ENCODE measurements at regions not wholly inside any gene's neighbourhood (a gene's known extent, or its start where the extent isn't known, plus 50 kb on each side); places are given as distances from the start of the nearest gene placed in this dataset.

DNA sequence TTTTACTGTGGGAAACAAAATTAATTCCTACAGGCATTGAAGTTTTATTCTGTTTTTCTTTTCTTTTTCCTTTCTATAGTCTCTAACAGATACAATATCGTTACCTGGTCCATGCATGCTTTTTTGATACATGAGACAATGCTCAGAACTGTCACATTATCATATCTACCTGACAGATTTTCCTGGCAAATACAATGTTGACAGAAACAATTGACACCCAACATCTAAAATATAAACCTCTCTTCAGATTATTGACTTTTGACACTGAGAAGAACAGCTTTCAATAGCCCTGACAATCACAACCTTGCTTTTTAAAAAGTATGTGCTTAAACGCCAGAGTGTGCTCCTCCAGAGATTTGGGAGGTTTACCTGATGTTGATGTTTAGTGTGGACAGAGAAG, 2334.6 kb upstream of the WWC1 start:
- POLR2A ChIA-PET = no interaction called here
- TF ChIP-seq, protein P1, sequence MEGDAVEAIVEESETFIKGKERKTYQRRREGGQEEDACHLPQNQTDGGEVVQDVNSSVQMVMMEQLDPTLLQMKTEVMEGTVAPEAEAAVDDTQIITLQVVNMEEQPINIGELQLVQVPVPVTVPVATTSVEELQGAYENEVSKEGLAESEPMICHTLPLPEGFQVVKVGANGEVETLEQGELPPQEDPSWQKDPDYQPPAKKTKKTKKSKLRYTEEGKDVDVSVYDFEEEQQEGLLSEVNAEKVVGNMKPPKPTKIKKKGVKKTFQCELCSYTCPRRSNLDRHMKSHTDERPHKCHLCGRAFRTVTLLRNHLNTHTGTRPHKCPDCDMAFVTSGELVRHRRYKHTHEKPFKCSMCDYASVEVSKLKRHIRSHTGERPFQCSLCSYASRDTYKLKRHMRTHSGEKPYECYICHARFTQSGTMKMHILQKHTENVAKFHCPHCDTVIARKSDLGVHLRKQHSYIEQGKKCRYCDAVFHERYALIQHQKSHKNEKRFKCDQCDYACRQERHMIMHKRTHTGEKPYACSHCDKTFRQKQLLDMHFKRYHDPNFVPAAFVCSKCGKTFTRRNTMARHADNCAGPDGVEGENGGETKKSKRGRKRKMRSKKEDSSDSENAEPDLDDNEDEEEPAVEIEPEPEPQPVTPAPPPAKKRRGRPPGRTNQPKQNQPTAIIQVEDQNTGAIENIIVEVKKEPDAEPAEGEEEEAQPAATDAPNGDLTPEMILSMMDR (IDR thresholded peaks at IDR 0.05; ENCODE audit: control extremely low read depth, extremely low read depth, low read depth, missing control alignments) = no peak
- CTCF ChIA-PET = no interaction called here
- DNase-seq (ENCODE audit: extremely low spot score) = no peak

DNA sequence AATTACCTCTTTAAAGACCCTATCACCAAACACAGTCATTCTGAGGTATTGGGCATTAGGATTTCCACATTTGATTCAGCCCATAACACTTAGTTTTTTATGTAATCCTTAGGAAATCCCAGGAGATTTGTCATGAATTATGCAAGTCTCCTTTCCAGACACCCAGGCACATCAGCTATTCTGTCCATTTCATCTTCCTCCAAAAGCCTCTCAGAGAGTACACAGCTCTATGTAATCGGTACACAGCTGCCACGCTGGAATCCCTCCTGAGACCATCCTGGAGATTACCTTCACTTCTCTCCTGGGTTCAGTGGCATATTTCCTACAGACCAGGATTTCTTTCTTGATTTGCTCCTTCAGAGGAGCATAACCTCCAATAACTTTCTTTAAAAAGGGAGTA, 2309.8 kb upstream of the WWC1 start:
- ChIA-PET CTCF (no interaction called here), POLR2A (no interaction called here)
- no peak for DNase-seq (ENCODE audit: extremely low spot score)
- TF ChIP-seq, protein P1 (IDR thresholded peaks at IDR 0.05; ENCODE audit: control extremely low read depth, extremely low read depth, low read depth, missing control alignments) = no peak

DNA sequence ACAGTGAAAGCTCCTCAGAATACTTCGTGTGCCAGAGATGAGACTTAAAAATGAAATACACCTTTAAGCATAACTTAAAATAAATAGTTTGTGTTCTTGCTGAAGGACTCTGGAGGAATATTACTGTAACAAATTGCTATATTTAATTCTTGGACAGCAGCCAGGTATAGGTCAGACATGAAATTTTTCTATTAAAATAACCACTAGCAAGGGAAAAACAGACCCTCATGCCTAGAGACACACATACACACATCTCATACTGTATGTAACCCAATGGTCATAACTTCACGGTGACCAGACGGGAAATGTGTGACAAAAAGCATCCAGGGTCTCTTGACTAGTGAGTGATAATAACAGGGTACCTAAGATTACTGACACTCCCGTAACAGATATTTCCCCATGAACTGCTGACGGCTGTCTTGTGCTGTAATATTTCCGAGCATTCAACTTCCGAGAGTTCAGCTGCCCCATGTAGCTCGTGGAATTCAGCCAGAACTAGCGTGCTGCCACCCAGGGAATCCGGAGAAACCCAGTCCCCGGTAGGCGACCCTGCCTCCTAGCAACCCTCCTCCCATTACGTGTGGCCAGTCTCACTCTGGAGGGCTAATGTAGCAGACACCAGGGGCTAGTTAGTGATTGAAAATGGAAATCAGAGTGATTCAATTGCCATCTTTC, 2295.1 kb upstream of the WWC1 start:
- TF ChIP-seq, protein P1 (IDR thresholded peaks at IDR 0.05; ENCODE audit: control extremely low read depth, extremely low read depth, low read depth, missing control alignments) = no peak
- POLR2A ChIA-PET = no interaction called here

DNA sequence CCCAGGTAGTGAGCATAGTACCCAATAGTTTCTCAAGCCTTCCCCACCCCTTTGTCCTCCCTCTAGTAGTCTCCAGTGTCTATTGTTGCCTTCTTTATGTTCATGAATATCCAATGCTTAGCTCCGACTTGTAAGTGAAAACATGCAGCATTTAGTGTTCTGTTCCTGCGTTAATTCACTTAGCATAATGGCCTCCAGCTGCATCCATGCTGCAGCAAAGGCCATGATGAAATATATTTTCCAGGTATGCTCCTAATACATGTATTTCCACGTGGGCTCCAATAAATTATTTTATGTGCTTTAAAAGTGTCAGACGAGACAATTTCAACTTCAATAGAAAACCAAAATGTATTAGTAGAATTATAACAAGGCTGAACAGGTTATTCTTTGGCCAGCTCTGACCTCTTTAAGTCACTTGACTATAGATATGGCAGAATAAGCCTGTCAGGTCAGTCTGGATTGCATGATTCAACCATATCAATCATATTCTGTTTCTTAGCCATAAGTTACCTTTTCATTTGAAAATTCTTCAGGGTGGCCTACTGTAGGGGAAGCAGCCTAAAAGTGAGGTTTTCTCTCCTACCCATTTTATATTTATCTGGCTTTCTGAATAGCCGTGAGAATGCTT, 2291.6 kb upstream of the WWC1 start:
- CTCF ChIA-PET = interaction anchor here (1.8 kb wide), 1 partner anchor 10 kb away, joined by 4 read pairs; no protein-coding TSS in a partner anchor

More for the DNA sequence above, 2295.1 kb upstream of the WWC1 start:
- DNase-seq (ENCODE audit: extremely low spot score) = no peak
- CTCF ChIA-PET = no interaction called here

DNA sequence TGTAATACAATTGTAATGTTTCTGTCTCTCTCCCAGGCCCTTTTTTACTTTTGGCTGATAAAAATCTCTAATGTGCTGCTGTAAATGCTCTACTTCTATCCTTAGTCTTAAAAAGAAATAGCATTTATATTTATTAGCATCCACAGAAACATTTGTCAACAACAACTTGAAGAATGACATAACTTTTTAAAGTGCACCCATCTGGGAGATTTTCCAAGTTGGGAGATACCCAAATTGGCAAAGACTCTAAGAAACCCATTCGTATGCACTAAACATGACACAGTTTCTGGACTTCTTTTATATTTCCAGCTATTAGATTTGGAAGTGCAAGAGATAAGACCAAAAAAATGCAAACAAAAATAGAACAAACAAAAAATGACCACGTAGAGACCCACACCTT, 2287.4 kb upstream of the WWC1 start:
- no peak for DNase-seq (ENCODE audit: extremely low spot score)
- CTCF ChIA-PET = no interaction called here
- TF ChIP-seq, protein P1 (IDR thresholded peaks at IDR 0.05; ENCODE audit: control extremely low read depth, extremely low read depth, low read depth, missing control alignments) = no peak
- POLR2A ChIA-PET = no interaction called here

More for the DNA sequence above, 2291.6 kb upstream of the WWC1 start:
- no peak for DNase-seq (ENCODE audit: extremely low spot score)
- TF ChIP-seq, protein P1 (IDR thresholded peaks at IDR 0.05; ENCODE audit: control extremely low read depth, extremely low read depth, low read depth, missing control alignments) = no peak
- POLR2A ChIA-PET = no interaction called here

DNA sequence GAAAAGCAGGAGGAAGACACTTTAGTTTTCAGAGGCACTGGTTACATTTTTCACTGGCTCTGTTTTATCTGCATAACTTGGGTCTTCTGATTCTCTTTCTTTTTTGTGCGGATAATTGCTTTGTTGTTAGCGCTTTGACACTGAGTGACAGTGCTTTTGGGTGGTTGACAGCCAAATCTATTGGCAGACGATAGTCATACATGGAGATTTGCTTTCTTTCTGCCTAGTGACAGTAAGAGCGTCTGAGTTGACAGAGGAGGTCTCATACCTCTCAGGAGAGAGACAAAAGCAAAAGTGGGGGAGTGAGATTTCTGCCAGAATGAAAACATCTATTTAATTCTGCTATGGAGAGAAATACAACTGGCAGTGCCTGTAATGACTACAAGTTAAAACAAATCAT, 2278.0 kb upstream of the WWC1 start:
- TF ChIP-seq, protein P1 (IDR thresholded peaks at IDR 0.05; ENCODE audit: control extremely low read depth, extremely low read depth, low read depth, missing control alignments) = no peak
- no peak for DNase-seq (ENCODE audit: extremely low spot score)
- ChIA-PET CTCF (no interaction called here), POLR2A (no interaction called here)

Data from GM10248 (cell line).